HepG2 (cell line): ENCODE measurements at regions not wholly inside any gene's neighbourhood (a gene's known extent, or its start where the extent isn't known, plus 50 kb on each side); places are given as distances from the start of the nearest gene placed in this dataset.
"Not testable (repeated sequence)": the region's sequence is repeated elsewhere in the genome, so short reads cannot be mapped to it uniquely, and the experiment has no call there.

Experiments
- ATAC-seq: fragments of 200-7000 bp; cut with Tn5 transposase; 3 replicates; pipeline ENCODE4 v1.9.1; 2020; ENCODE audit warnings: mild to moderate bottlenecking, moderate library complexity
- BruUV-seq: library from RNA; stranded (reverse); fragments of 400-500 nt; replicated peaks from 2 replicates; lab custom pipeline; 2021; lab: Mats Ljungman, UMichigan
- CTCF ChIA-PET: fragments of 300-600 bp; formaldehyde crosslinking; extraction: SDS; loops from one replicate; lab custom pipeline; 2021; ENCODE audit warnings: low total read pairs, inconsistent platforms, low intra/inter-chr PET ratio; lab: Yijun Ruan, JAX
- POLR2A ChIA-PET: fragments of 350-600 bp; sonication (Branson Sonifier 250); formaldehyde crosslinking; loops from one replicate; lab custom pipeline; 2020; ENCODE audit warnings: antibody characterized with exemption, inconsistent platforms; lab: Yijun Ruan, JAX
- DNase-seq: peaks from one replicate; pipeline ENCODE4 v3.0.0-alpha.2; 2015; ENCODE audit warnings: low spot score
- FAIRE-seq: peaks from 3 replicates; lab custom pipeline; 2011; peaks lifted over from hg19 to GRCh38; lab: Jason Lieb, UNC
- H2AFZ ChIP-seq: one replicate; pipeline ENCODE4 v1.6.1; 2011; ENCODE audit warnings: low read length, inconsistent platforms
- H3K27ac ChIP-seq: fragments of 300-600 bp; 3 replicates; pipeline ENCODE4 v1.8.0; 2011; ENCODE audit warnings: mixed run types, mild to moderate bottlenecking, mixed read lengths, low read length, inconsistent platforms; ENCODE audit not compliant: insufficient read depth; ENCODE audit errors: extremely low read length
- H3K27me3 ChIP-seq, 2 experiments: fragments of 200-600 bp in 1 of 2; 2 replicates in 1 of 2; 3 replicates in 1 of 2; pipeline versions ENCODE4 v1.6.0 to v1.8.0; 2011; ENCODE audit warnings: low read length in 2 of 2, mild to moderate bottlenecking in 2 of 2, moderate library complexity in 2 of 2, inconsistent platforms in 1 of 2; ENCODE audit not compliant: insufficient read depth in 2 of 2, control insufficient read depth in 1 of 2
- H3K36me3 ChIP-seq, 2 experiments: fragments of 200-600 bp in 1 of 2; replicated peaks in 1 of 2; 2 replicates in 1 of 2; 3 replicates in 1 of 2; pipeline versions ENCODE4 v1.5.1 to v1.8.0; 2011; ENCODE audit warnings: low read length in 2 of 2, inconsistent platforms in 1 of 2; ENCODE audit not compliant: insufficient read depth in 2 of 2, control insufficient read depth in 1 of 2
- H3K4me1 ChIP-seq: 2 replicates; pipeline ENCODE4 v1.5.1; 2012; ENCODE audit warnings: low read length, inconsistent platforms; ENCODE audit not compliant: insufficient read depth
- H3K4me2 ChIP-seq: 2 replicates; pipeline ENCODE4 v1.6.0; 2011; ENCODE audit warnings: low read depth, low read length, inconsistent platforms
- H3K4me3 ChIP-seq, 3 experiments: fragments of 200-600 bp in 1 of 3; sonication (generic), shearing (Covaris generic) in 1 of 3; replicated peaks in 1 of 3; 2 replicates each; pipeline ENCODE4 v1.5.1; 2011 to 2016; ENCODE audit warnings: low read length in 3 of 3, inconsistent platforms in 2 of 3, low read depth in 2 of 3, mild to moderate bottlenecking in 2 of 3, control low read depth in 1 of 3, mixed read lengths in 1 of 3; ENCODE audit not compliant: insufficient read depth in 1 of 3
- H3K79me2 ChIP-seq: one replicate; pipeline ENCODE4 v1.6.1; 2011; ENCODE audit warnings: low read length, inconsistent platforms; ENCODE audit not compliant: insufficient read depth
- H3K9ac ChIP-seq: 2 replicates; pipeline ENCODE4 v1.6.0; 2011; ENCODE audit warnings: mild to moderate bottlenecking, low read depth, low read length, inconsistent platforms; ENCODE audit not compliant: insufficient read depth
- H3K9me3 ChIP-seq: 2 replicates; pipeline ENCODE4 v1.5.1; 2012; ENCODE audit warnings: mild to moderate bottlenecking, low read length
- H4K20me1 ChIP-seq: 2 replicates; pipeline ENCODE4 v1.6.0; 2011; ENCODE audit warnings: inconsistent platforms, mild to moderate bottlenecking, low read length, moderate library complexity; ENCODE audit not compliant: insufficient read depth
- HNRNPK ChIP-seq: fragments of 200-400 bp; formaldehyde crosslinking; IDR thresholded peaks from 2 replicates; pipeline ENCODE4 v1.6.1; 2018; ENCODE audit warnings: low read length, low read depth, moderate library complexity, mild to moderate bottlenecking; ENCODE audit not compliant: poor library complexity, severe bottlenecking
- MED1 ChIP-seq: sonication (generic); formaldehyde crosslinking; IDR thresholded peaks from 2 replicates; pipeline ENCODE4 v1.4.0; 2020; ENCODE audit warnings: missing genetic modification reagents
- MXD3 ChIP-seq: IDR thresholded peaks from 2 replicates; pipeline ENCODE4 v1.6.1; 2016; ENCODE audit warnings: mild to moderate bottlenecking, missing biosample characterization, missing genetic modification reagents
- NRL ChIP-seq: sonication (generic); formaldehyde crosslinking; IDR thresholded peaks from 2 replicates; pipeline ENCODE4 v1.5.0; 2020; ENCODE audit warnings: missing genetic modification reagents, mild to moderate bottlenecking, moderate library complexity, borderline replicate concordance
- RAD51 ChIP-seq: fragments of 450-650 bp; IDR thresholded peaks from 2 replicates; pipeline ENCODE4 v1.6.1; 2016; ENCODE audit warnings: borderline replicate concordance
- SIN3B ChIP-seq: fragments of 150-350 bp; IDR thresholded peaks from 2 replicates; pipeline ENCODE4 v1.6.1; 2014; ENCODE audit warnings: low read length
- SSRP1 ChIP-seq: IDR thresholded peaks from 2 replicates; pipeline ENCODE4 v1.6.1; 2016; ENCODE audit warnings: control low read depth
- THAP9 ChIP-seq: sonication (generic); formaldehyde crosslinking; IDR thresholded peaks from 2 replicates; pipeline ENCODE4; 2020; ENCODE audit warnings: missing genetic modification reagents, mild to moderate bottlenecking, borderline replicate concordance
- ZNF124 ChIP-seq: sonication (generic); formaldehyde crosslinking; IDR thresholded peaks from 2 replicates; pipeline ENCODE4 v1.4.0; 2020; ENCODE audit warnings: missing genetic modification reagents
- ZNF329 ChIP-seq: sonication (generic); formaldehyde crosslinking; IDR thresholded peaks from 2 replicates; pipeline ENCODE4 v1.9.0; 2021; ENCODE audit warnings: low read depth, mild to moderate bottlenecking, missing genetic modification reagents
- ZNF503 ChIP-seq: sonication (generic); formaldehyde crosslinking; IDR thresholded peaks from 2 replicates; pipeline ENCODE4 v1.4.0; 2020; ENCODE audit warnings: missing genetic modification reagents
- WGBS: methylation state at CpG from one replicate; pipeline ENCODE4 v1.1.6; 2017; ENCODE audit warnings: low lambda C conversion rate; 5-methylcytosine and 5-hydroxymethylcytosine counted together
- in situ Hi-C: cut with HindIII; loops from 2 replicates; pipeline ENCODE4 v1.10.0; 2017; ENCODE audit warnings: low pct_unique_long_range_greater_than_20kb; ENCODE audit not compliant: extremely low pct_ligation_motif_present
- intact Hi-C: fragments of 100-400 bp; cut with micrococcal nuclease; formaldehyde crosslinking; loops from one replicate; pipeline ENCODE4 v1.10.0; 2022; ENCODE audit not compliant: unreplicated experiment
- TF ChIP-seq, protein P1 (sequence below): IDR thresholded peaks from 2 replicates; pipeline ENCODE4 v1.6.1; 2016; ENCODE audit warnings: missing biosample characterization, missing genetic modification reagents, low read depth

- TF ChIP-seq THAP9, result no peak
- no peak for TF ChIP-seq RAD51
- TF ChIP-seq NRL, result no peak
- TF ChIP-seq SIN3B, result no peak
- TF ChIP-seq ZNF124, result no peak
- TF ChIP-seq HNRNPK, result no peak
- no peak for TF ChIP-seq MXD3 (CRISPR knock-in tag)
- TF ChIP-seq ZNF329 (CRISPR knock-in tag), result no peak
- TF ChIP-seq ZNF503 (CRISPR knock-in tag), result no peak
- TF ChIP-seq, protein P1, sequence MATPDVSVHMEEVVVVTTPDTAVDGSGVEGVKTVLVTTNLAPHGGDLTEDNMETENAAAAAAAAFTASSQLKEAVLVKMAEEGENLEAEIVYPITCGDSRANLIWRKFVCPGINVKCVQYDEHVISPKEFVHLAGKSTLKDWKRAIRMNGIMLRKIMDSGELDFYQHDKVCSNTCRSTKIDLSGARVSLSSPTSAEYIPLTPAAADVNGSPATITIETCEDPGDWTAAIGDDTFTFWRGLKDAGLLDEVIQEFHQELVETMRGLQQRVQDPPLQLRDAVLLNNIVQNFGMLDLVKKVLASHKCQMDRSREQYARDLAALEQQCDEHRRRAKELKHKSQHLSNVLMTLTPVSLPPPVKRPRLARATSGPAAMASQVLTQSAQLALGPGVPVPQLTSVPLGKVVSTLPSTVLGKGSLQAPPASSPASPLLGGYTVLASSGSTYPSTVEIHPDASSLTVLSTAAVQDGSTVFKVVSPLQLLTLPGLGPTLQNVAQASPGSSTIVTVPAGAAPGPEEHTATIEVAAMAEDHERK (CRISPR knock-in tag), result no peak
- TF ChIP-seq SSRP1, result no peak
- TF ChIP-seq MED1, result no peak
- Histone ChIP-seq H3K36me3 (no peaks in the 10 kb centered on the region), H3K4me3 (no peak overlapping the region), H3K79me2 (no peaks in the 10 kb centered on the region), H3K9ac (no peak overlapping the region), H3K27me3 (no peaks in the 10 kb centered on the region), H3K27ac (no peak overlapping the region), H2AFZ (no peak overlapping the region), H3K4me2 (no peak overlapping the region), H3K9me3 (no peaks in the 10 kb centered on the region), H4K20me1 (no peaks in the 10 kb centered on the region), H3K4me1 (no peaks in the 10 kb centered on the region)
- WGBS, result 45% methylated on average over 39 of the region's 40 CpGs
- CTCF ChIA-PET, result no interaction called here
- in situ Hi-C loops (no loop called here), intact Hi-C loops (no loop called here)
- no TSS peak for BruUV-seq
- ATAC-seq (no peak), FAIRE-seq (no peak), DNase-seq (no peak)
- POLR2A ChIA-PET, result no interaction called here
Measured at GRCh38 chr2:131756141-131756907, 228.6 kb downstream of the CCDC74A start.

DNA sequence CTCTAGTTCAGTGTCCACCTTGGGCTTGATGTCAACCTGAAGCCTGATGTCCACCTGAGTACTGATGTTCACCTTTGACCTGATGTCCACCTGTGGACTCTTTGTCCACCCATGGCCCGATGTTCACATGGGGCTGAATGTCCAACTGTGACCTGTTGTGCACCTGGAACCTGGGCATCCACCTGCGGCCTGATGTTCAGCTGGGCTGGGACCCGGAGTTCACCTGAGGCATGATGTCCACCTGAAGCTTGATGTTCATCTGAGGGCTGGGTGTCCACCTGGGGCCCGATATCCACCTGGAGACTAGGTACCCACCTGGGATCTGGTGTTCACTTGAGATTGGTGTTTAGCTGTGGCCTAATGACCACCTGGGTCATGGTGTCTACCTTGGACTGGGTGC is 231.3 kb downstream of the CCDC74A start:
- H3K4me1 ChIP-seq, H3K9ac ChIP-seq, H2AFZ ChIP-seq, CTCF ChIA-PET, H3K27ac ChIP-seq, POLR2A ChIA-PET, H4K20me1 ChIP-seq, H3K79me2 ChIP-seq, DNase-seq, ATAC-seq, H3K27me3 ChIP-seq, BruUV-seq, intact Hi-C loops, FAIRE-seq, H3K36me3 ChIP-seq, in situ Hi-C loops, H3K4me3 ChIP-seq, H3K9me3 ChIP-seq, H3K4me2 ChIP-seq: not testable (repeated sequence)
- no CpG with 5 or more reads among the region's 4 CpGs for WGBS
